Sigmoid colon (tissue), 6 donors: ENCODE measurements at regions not wholly inside any gene's neighbourhood (a gene's known extent, or its start where the extent isn't known, plus 50 kb on each side); places are given as distances from the start of the nearest gene placed in this dataset.

ENCODE experiments used
- DNase-seq: peaks from one replicate; pipeline ENCODE4 v3.0.0-alpha.2; 2019
- H3K27ac ChIP-seq, 4 donors: fragments of 200-600 bp; sonication (generic); one replicate each; pipeline ENCODE4 v1.5.1; 2016 to 2019; ENCODE audit warnings: mild to moderate bottlenecking in 1 of 4
- H3K27me3 ChIP-seq, 3 donors: fragments of 200-600 bp; sonication (generic); one replicate each; pipeline ENCODE4 v1.5.1; 2019; ENCODE audit warnings: mild to moderate bottlenecking in 1 of 3
- H3K36me3 ChIP-seq, 4 donors: fragments of 200-600 bp; sonication (generic); one replicate each; pipeline ENCODE4 v1.5.1; 2016 to 2019
- H3K4me1 ChIP-seq, 4 donors: fragments of 200-600 bp; sonication (generic); one replicate each; pipeline ENCODE4 v1.5.1; 2017 to 2019
- H3K4me3 ChIP-seq, 4 donors: fragments of 200-600 bp; sonication (generic); one replicate each; pipeline ENCODE4 v1.5.1; 2017 to 2019; ENCODE audit warnings: mild to moderate bottlenecking in 2 of 4, moderate library complexity in 1 of 4
- H3K9me3 ChIP-seq, 4 donors: fragments of 200-600 bp in 3 of 4; sonication (generic) in 3 of 4; one replicate each; pipeline versions ENCODE4 v1.5.1 to v1.6.1; 2013 to 2019
- EP300 ChIP-seq, 4 donors: sonication (generic); formaldehyde crosslinking; IDR thresholded peaks; one replicate each; pipeline ENCODE4 v1.6.1; 2017; ENCODE audit warnings: antibody characterized with exemption in 4 of 4
- POLR2A ChIP-seq, 2 donors: fragments of 450-650 bp; IDR thresholded peaks; one replicate each; pipeline ENCODE4 v1.6.1; 2016; ENCODE audit warnings: antibody characterized with exemption in 2 of 2, mild to moderate bottlenecking in 2 of 2, moderate library complexity in 2 of 2
- POLR2AphosphoS5 ChIP-seq, 4 donors: sonication (generic); formaldehyde crosslinking; IDR thresholded peaks; one replicate each; pipeline ENCODE4 v1.6.1; 2017; ENCODE audit warnings: antibody characterized with exemption in 4 of 4
- WGBS, 2 donors: extraction: QIAGEN DNeasy Blood & Tissue Kit; methylation state at CpG; one replicate each; pipeline ENCODE4 v1.1.7; 2013; 5-methylcytosine and 5-hydroxymethylcytosine counted together
- intact Hi-C: fragments of 100-400 bp; cut with DNase I; formaldehyde crosslinking; loops from one replicate; pipeline ENCODE4 v1.15.1; 2023
- TF ChIP-seq, protein P1 (sequence below), 4 experiments: fragments of 450-650 bp in 3 of 4; fragments of 200-600 bp in 1 of 4; IDR thresholded peaks; one replicate each; pipeline ENCODE4 v1.5.1; 2016 to 2019; ENCODE audit warnings: antibody characterized with exemption in 4 of 4, mild to moderate bottlenecking in 3 of 4, moderate library complexity in 2 of 4
- donor health status: healthy with polysubstance abuse.
- donor health status: healthy.

DNA sequence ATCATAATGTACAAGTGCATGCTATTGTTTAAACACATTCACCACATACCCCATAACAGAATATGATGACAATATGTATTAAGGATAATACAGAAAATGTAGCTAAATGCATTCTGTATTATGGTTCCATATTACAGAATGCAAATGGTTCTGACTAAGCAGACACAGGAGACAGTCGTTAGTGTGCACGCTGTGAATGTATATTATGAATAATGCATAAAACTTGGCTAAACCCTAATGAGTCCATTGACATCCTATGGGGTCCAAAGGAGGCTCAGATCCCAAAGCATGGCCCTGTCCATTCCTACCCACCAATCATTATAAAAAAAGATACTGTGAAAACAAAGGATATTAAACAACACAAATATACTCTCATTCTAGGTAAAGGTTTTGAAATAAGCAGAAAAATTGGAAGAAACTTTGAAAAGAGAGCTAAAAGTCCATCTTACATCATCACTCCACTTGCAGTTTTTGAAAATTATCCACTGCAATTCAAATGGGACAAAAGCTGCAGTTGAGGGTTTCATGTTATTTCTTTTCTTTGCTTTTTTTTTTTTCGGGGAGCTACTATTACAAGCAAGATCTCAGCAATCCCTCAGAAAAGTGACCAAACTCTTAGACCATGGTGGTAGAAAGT, 415.1 kb downstream of the BCAT1 start:
- Histone ChIP-seq H3K27me3 (no peaks in the 10 kb centered on the region), H3K9me3 (no peaks in the 10 kb centered on the region), H3K4me1 (no peaks in the 10 kb centered on the region), H3K36me3 (no peaks in the 10 kb centered on the region), H3K27ac (no peak overlapping the region), H3K4me3 (no peak overlapping the region)
- intact Hi-C loops, result no loop called here
- WGBS, 2 donors, result 88 to 89% methylated on average over 3 of the region's 3 CpGs
- no peak for TF ChIP-seq POLR2AphosphoS5 (IDR thresholded peaks at IDR 0.05)
- TF ChIP-seq EP300 (IDR thresholded peaks at IDR 0.05), result no peak
- TF ChIP-seq, protein P1, sequence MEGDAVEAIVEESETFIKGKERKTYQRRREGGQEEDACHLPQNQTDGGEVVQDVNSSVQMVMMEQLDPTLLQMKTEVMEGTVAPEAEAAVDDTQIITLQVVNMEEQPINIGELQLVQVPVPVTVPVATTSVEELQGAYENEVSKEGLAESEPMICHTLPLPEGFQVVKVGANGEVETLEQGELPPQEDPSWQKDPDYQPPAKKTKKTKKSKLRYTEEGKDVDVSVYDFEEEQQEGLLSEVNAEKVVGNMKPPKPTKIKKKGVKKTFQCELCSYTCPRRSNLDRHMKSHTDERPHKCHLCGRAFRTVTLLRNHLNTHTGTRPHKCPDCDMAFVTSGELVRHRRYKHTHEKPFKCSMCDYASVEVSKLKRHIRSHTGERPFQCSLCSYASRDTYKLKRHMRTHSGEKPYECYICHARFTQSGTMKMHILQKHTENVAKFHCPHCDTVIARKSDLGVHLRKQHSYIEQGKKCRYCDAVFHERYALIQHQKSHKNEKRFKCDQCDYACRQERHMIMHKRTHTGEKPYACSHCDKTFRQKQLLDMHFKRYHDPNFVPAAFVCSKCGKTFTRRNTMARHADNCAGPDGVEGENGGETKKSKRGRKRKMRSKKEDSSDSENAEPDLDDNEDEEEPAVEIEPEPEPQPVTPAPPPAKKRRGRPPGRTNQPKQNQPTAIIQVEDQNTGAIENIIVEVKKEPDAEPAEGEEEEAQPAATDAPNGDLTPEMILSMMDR (IDR thresholded peaks at IDR 0.05), result no peak
- TF ChIP-seq POLR2A (IDR thresholded peaks at IDR 0.05), result no peak
- DNase-seq, result no peak

DNA sequence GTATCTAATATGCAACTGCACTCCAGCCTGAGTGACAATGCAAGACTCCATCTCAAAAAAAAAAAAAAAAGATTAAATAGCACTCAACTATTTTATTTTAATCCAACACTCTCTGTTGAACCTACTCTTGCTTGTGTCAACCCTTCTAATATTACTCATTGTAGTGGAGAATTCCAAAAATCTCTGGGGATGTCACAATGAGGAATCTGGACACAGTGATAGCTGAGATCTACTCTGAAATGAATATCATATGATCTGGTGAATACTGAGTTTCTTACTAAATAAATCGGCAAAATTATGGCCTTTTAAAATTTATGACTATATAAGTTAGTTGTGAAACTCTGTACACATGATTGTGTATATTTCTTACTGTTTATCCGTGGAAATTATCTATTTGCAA, 418.2 kb downstream of the BCAT1 start:
- no peaks in the 10 kb centered on the region for H3K36me3 ChIP-seq
- no peaks in the 10 kb centered on the region for H3K4me1 ChIP-seq
- WGBS, 2 donors, result 47 to 67% methylated on average over 2 of the region's 2 CpGs
- no peak overlapping the region for H3K27ac ChIP-seq
- H3K9me3 ChIP-seq, result no peaks in the 10 kb centered on the region
- intact Hi-C loops, result no loop called here
- DNase-seq, result no peak
- no peak for TF ChIP-seq POLR2A (IDR thresholded peaks at IDR 0.05)
- TF ChIP-seq, protein P1 (IDR thresholded peaks at IDR 0.05), result no peak
- no peak for TF ChIP-seq POLR2AphosphoS5 (IDR thresholded peaks at IDR 0.05)
- TF ChIP-seq EP300 (IDR thresholded peaks at IDR 0.05), result no peak
- no peaks in the 10 kb centered on the region for H3K27me3 ChIP-seq
- no peak overlapping the region for H3K4me3 ChIP-seq

GRCh38 chr12:24527102-24527501, 421.8 kb downstream of the BCAT1 start:
- DNase-seq, result no peak
- no peaks in the 10 kb centered on the region for H3K27me3 ChIP-seq
- TF ChIP-seq, protein P1 (IDR thresholded peaks at IDR 0.05), result no peak
- no peak for TF ChIP-seq POLR2A (IDR thresholded peaks at IDR 0.05)
- no peak for TF ChIP-seq POLR2AphosphoS5 (IDR thresholded peaks at IDR 0.05)
- no peak for TF ChIP-seq EP300 (IDR thresholded peaks at IDR 0.05)
- no peaks in the 10 kb centered on the region for H3K4me1 ChIP-seq
- no peak overlapping the region for H3K27ac ChIP-seq
- H3K9me3 ChIP-seq, result no peaks in the 10 kb centered on the region
- H3K36me3 ChIP-seq, result no peaks in the 10 kb centered on the region
- intact Hi-C loops, result no loop called here
- H3K4me3 ChIP-seq, result no peak overlapping the region

GRCh38 chr12:24522736-24523135, 426.2 kb downstream of the BCAT1 start:
- no peak for DNase-seq

More at GRCh38 chr12:24522736-24523135, 426.2 kb downstream of the BCAT1 start:
- H3K4me3 ChIP-seq, result no peak overlapping the region
- H3K36me3 ChIP-seq, result no peaks in the 10 kb centered on the region
- TF ChIP-seq, protein P1 (IDR thresholded peaks at IDR 0.05), result no peak
- no peak for TF ChIP-seq EP300 (IDR thresholded peaks at IDR 0.05)
- no peaks in the 10 kb centered on the region for H3K4me1 ChIP-seq
- 83 to 92% methylated on average over 1 of the region's 1 CpG for WGBS, 2 donors
- H3K27me3 ChIP-seq, result no peaks in the 10 kb centered on the region
- intact Hi-C loops, result no loop called here
- H3K27ac ChIP-seq, result no peak overlapping the region
- H3K9me3 ChIP-seq, result peaks cover 2 to 6% (median 4%) of the 10 kb centered on the region in 4 donors
